A549 (cell line): ENCODE measurements at regions not wholly inside any gene's neighbourhood (a gene's known extent, or its start where the extent isn't known, plus 50 kb on each side); places are given as distances from the start of the nearest gene placed in this dataset.

ENCODE experiments used
- ATAC-seq, 2 experiments: fragments of 200-7000 bp in 1 of 2; fragments of >200 bp in 1 of 2; cut with Nextera tagmentation in 1 of 2; cut with Tn5 transposase in 1 of 2; 3 replicates each; pipeline versions ENCODE4 v1.8.0 to v1.9.1; 2018 to 2020; ENCODE audit warnings: mild to moderate bottlenecking in 1 of 2, moderate library complexity in 1 of 2
- CTCF ChIA-PET: fragments of 300-600 bp; sonication (Branson Sonifier 250); formaldehyde crosslinking; extraction: SDS; loops from one replicate; lab custom pipeline; 2021; ENCODE audit warnings: antibody characterized with exemption, inconsistent platforms; lab: Yijun Ruan, JAX
- POLR2A ChIA-PET: fragments of 350-600 bp; formaldehyde crosslinking; extraction: SDS; loops from one replicate; lab custom pipeline; 2021; ENCODE audit warnings: antibody characterized with exemption, inconsistent platforms; lab: Yijun Ruan, JAX
- DNase-seq, 2 experiments: peaks; one replicate each; pipeline versions ENCODE4 v3.0.0 to v3.0.0-alpha.2; 2011 to 2016; ENCODE audit warnings: low read depth in 1 of 2, low spot score in 1 of 2
- FAIRE-seq: peaks from 2 replicates; lab custom pipeline; 2011; peaks lifted over from hg19 to GRCh38; lab: Jason Lieb, UNC
- H3K27ac ChIP-seq, 2 experiments: fragments of >200 bp; sonication (Bioruptor Twin); formaldehyde crosslinking; 3 replicates each; pipeline ENCODE4 v1.5.1; 2016 to 2017
- H3K4me1 ChIP-seq: fragments of >200 bp; sonication (Bioruptor Twin); formaldehyde crosslinking; 3 replicates; pipeline ENCODE4 v1.6.1; 2016
- H3K4me2 ChIP-seq: fragments of >200 bp; sonication (Bioruptor Twin); formaldehyde crosslinking; 3 replicates; pipeline ENCODE4 v1.6.1; 2016
- H3K4me3 ChIP-seq: fragments of >200 bp; sonication (Bioruptor Twin); formaldehyde crosslinking; 3 replicates; pipeline ENCODE4 v1.5.1; 2016
- H3K9me3 ChIP-seq: fragments of >200 bp; sonication (Bioruptor Twin); formaldehyde crosslinking; 3 replicates; pipeline ENCODE4 v1.6.1; 2016
- CBX2 ChIP-seq: fragments of 200-600 bp; sonication (generic); IDR thresholded peaks from 2 replicates; pipeline ENCODE4 v1.6.1; 2016; ENCODE audit warnings: low read depth, mild to moderate bottlenecking, borderline replicate concordance
- CEBPB ChIP-seq, 2 experiments: fragments of >200 bp in 1 of 2; sonication (Bioruptor Twin) in 1 of 2; formaldehyde crosslinking in 1 of 2; IDR thresholded peaks; 2 replicates each; pipeline ENCODE4 v1.6.1; 2012 to 2016
- CHD4 ChIP-seq: fragments of 200-600 bp; sonication (generic); IDR thresholded peaks from 2 replicates; pipeline ENCODE4 v1.6.1; 2016; ENCODE audit warnings: antibody characterized with exemption, mild to moderate bottlenecking, borderline replicate concordance
- CTCF ChIP-seq: fragments of >200 bp; sonication (Bioruptor Twin); formaldehyde crosslinking; IDR thresholded peaks from 3 replicates; pipeline ENCODE4 v1.5.1; 2016
- E2F6 ChIP-seq: IDR thresholded peaks from 2 replicates; pipeline ENCODE4 v1.6.1; 2012; ENCODE audit warnings: low read depth, borderline replicate concordance
- EHF ChIP-seq: fragments of 250-450 bp; sonication (Bioruptor Pico); IDR thresholded peaks from 2 replicates; pipeline ENCODE4 v1.5.0; 2020; ENCODE audit warnings: mild to moderate bottlenecking
- HDAC2 ChIP-seq: fragments of 200-600 bp; sonication (generic); IDR thresholded peaks from 2 replicates; pipeline ENCODE4 v1.6.1; 2016
- HMGXB4 ChIP-seq: fragments of 250-450 bp; sonication (Bioruptor Pico); IDR thresholded peaks from 2 replicates; pipeline ENCODE4 v1.5.0; 2021; ENCODE audit warnings: mild to moderate bottlenecking, moderate library complexity, borderline replicate concordance
- HOXB5 ChIP-seq: fragments of 250-450 bp; sonication (Bioruptor Pico); IDR thresholded peaks from 2 replicates; pipeline ENCODE4 v1.5.0; 2020; ENCODE audit warnings: mild to moderate bottlenecking, moderate library complexity
- MAFK ChIP-seq: fragments of 450-650 bp; IDR thresholded peaks from 2 replicates; pipeline ENCODE4 v1.6.1; 2014; ENCODE audit not compliant: partially characterized antibody
- MAX ChIP-seq: IDR thresholded peaks from 2 replicates; pipeline ENCODE4 v1.6.1; 2012
- NPAS2 ChIP-seq: fragments of 250-450 bp; sonication (Bioruptor Pico); IDR thresholded peaks from 2 replicates; pipeline ENCODE4 v1.8.0; 2022; ENCODE audit warnings: mild to moderate bottlenecking, moderate library complexity, borderline replicate concordance
- PBX3 ChIP-seq: IDR thresholded peaks from 2 replicates; pipeline ENCODE4 v1.6.1; 2012
- POLR2A ChIP-seq: IDR thresholded peaks from 2 replicates; pipeline ENCODE4 v1.6.1; 2012; ENCODE audit warnings: mild to moderate bottlenecking, low read length
- RFX5 ChIP-seq: fragments of 450-650 bp; IDR thresholded peaks from 2 replicates; pipeline ENCODE4 v1.7.1; 2014; ENCODE audit warnings: antibody characterized with exemption, mild to moderate bottlenecking, moderate library complexity
- RNF2 ChIP-seq: fragments of 200-600 bp; sonication (generic); IDR thresholded peaks from 2 replicates; pipeline ENCODE4 v1.6.1; 2016; ENCODE audit warnings: low read depth, mild to moderate bottlenecking, antibody characterized with exemption, moderate library complexity, borderline replicate concordance
- SREBF2 ChIP-seq: fragments of 450-650 bp; IDR thresholded peaks from 2 replicates; pipeline ENCODE4 v1.6.1; 2014; ENCODE audit warnings: mild to moderate bottlenecking, moderate library complexity
- TFCP2L1 ChIP-seq: fragments of 250-450 bp; sonication (Bioruptor Pico); IDR thresholded peaks from 2 replicates; pipeline ENCODE4 v1.5.0; 2021; ENCODE audit warnings: mild to moderate bottlenecking
- WGBS: methylation state at CpG from one replicate; pipeline ENCODE4 v1.1.6; 2017; ENCODE audit errors: missing lambda C conversion rate; 5-methylcytosine and 5-hydroxymethylcytosine counted together

- no peak for FAIRE-seq
- CTCF ChIA-PET = no interaction called here
Observed at GRCh38 chr6:126173265-126173664, 166.7 kb upstream of the CENPW start.

GRCh38 chr6:126174697-126175096, 165.2 kb upstream of the CENPW start:
- CTCF ChIA-PET = no interaction called here
- ATAC-seq = no peak
- no peak overlapping the region for H3K4me2 ChIP-seq
- TF ChIP-seq MAFK (no peak), RNF2 (no peak), PBX3 (no peak), E2F6 (no peak), NPAS2 (no peak), HMGXB4 (CRISPR knock-in tag) (no peak), CTCF (no peak), CHD4 (no peak), CBX2 (no peak), HOXB5 (CRISPR knock-in tag) (no peak), RFX5 (no peak), HDAC2 (no peak), CEBPB (IDR thresholded peaks at IDR 0.05) (no peak), MAX (no peak), SREBF2 (no peak)
- TF ChIP-seq, all 56 proteins: peak for 0
- FAIRE-seq = no peak
- no peak overlapping the region for H3K27ac ChIP-seq
- 100% methylated on average over 1 of the region's 1 CpG for WGBS
- no peaks in the 10 kb centered on the region for H3K9me3 ChIP-seq
- H3K4me3 ChIP-seq = no peak overlapping the region
- POLR2A ChIA-PET = no interaction called here
- no peak for DNase-seq
- H3K4me1 ChIP-seq = 0 out of 3 replicates have a peak, but pooled peaks cover 7% of the 10 kb centered on the region

More at GRCh38 chr6:126173265-126173664, 166.7 kb upstream of the CENPW start:
- H3K4me2 ChIP-seq = no peak overlapping the region
- H3K4me3 ChIP-seq = no peak overlapping the region
- TF ChIP-seq POLR2A = no peak
- no peak for TF ChIP-seq TFCP2L1 (CRISPR knock-in tag)
- no peak for TF ChIP-seq EHF
- no peaks in the 10 kb centered on the region for H3K9me3 ChIP-seq
- H3K27ac ChIP-seq = no peak overlapping the region
- H3K4me1 ChIP-seq = 0 out of 3 replicates have a peak, but pooled peaks cover 7% of the 10 kb centered on the region
- DNase-seq = no peak
- POLR2A ChIA-PET = no interaction called here
- 85% methylated on average over 4 of the region's 4 CpGs for WGBS
- no peak for ATAC-seq

- H3K27ac ChIP-seq = no peak overlapping the region
- ChIA-PET POLR2A (no interaction called here), CTCF (interaction anchor here (1.3 to 1.6 kb wide), 2 partner anchors 8 to 946 kb away, joined by 3 to 4 read pairs; no protein-coding TSS in a partner anchor)
- H3K9me3 ChIP-seq = no peaks in the 10 kb centered on the region
- H3K4me3 ChIP-seq = no peak overlapping the region
- ATAC-seq (no peak), DNase-seq (no peak), FAIRE-seq (no peak)
- no peak overlapping the region for H3K4me2 ChIP-seq
- 88% methylated on average over 1 of the region's 1 CpG for WGBS
- H3K4me1 ChIP-seq = peaks cover 7% of the 10 kb centered on the region; the same call in 1 of the 3 replicates
- TF ChIP-seq HMGXB4 (CRISPR knock-in tag) = no peak
Observed at GRCh38 chr6:126175251-126175650, 164.7 kb upstream of the CENPW start.
